ENCODE measurements at regions not wholly inside any gene's neighbourhood (a gene's known extent, or its start where the extent isn't known, plus 50 kb on each side); places are given as distances from the start of the nearest gene placed in this dataset.

GRCh38 chr13:111456452-111457230 is 136.2 kb downstream of the TEX29 start:
- no peak for FAIRE-seq

- FAIRE-seq, result no peak
Measured at GRCh38 chr13:111458001-111458531, 137.6 kb downstream of the TEX29 start.

DNA sequence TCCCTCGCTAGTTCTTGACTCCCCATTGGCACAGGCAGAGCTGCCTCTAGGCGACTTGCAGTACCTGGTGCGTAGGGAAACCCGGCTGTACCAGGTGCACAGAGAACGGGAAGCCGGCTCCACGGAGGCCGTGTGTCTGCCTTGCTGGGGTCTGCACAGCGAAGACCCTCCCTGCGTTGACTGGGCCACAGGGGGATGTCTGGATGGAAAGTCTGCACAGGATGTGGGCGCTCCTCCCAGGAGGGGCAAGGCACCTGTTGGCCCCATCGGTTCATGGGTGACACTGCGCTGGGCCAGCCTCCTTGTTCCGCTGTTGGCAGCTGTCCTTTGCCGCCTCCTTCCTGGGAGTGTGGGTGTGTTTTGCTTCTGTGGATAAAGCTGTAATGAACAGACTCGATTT is 138.3 kb downstream of the TEX29 start:
- FAIRE-seq, result no peak

- FAIRE-seq, result no peak
Measured at GRCh38 chr13:111459803-111460547, 139.5 kb downstream of the TEX29 start.

GRCh38 chr13:111460548-111461444 is 140.4 kb downstream of the TEX29 start:
- FAIRE-seq, result no peak

GRCh38 chr13:111461445-111462149 is 141.2 kb downstream of the TEX29 start:
- no peak for FAIRE-seq

GRCh38 chr13:111462221-111462764 is 141.9 kb downstream of the TEX29 start:
- no peak for FAIRE-seq

DNA sequence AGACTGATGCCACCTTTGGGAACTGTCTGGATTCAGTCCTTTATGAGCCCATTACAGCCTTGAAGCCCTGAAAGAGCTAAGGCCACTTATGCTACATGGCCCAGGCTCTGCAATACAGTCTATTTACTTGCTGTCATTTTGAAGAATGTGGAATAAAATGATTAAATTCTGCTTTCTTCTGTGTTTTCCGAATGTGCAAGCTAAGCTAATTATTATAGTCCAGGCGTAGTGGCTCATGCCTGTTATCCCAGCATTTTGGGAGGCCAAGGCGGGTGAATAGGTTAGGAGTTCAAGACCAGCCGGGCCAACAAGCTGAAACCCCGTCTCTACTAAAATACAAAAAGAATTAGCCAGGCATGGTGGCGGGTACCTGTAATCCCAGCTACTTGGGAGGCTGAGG is 142.5 kb downstream of the TEX29 start:
- FAIRE-seq, result no peak

GRCh38 chr13:111467111-111467890 is 146.9 kb downstream of the TEX29 start:
- FAIRE-seq, result no peak

DNA sequence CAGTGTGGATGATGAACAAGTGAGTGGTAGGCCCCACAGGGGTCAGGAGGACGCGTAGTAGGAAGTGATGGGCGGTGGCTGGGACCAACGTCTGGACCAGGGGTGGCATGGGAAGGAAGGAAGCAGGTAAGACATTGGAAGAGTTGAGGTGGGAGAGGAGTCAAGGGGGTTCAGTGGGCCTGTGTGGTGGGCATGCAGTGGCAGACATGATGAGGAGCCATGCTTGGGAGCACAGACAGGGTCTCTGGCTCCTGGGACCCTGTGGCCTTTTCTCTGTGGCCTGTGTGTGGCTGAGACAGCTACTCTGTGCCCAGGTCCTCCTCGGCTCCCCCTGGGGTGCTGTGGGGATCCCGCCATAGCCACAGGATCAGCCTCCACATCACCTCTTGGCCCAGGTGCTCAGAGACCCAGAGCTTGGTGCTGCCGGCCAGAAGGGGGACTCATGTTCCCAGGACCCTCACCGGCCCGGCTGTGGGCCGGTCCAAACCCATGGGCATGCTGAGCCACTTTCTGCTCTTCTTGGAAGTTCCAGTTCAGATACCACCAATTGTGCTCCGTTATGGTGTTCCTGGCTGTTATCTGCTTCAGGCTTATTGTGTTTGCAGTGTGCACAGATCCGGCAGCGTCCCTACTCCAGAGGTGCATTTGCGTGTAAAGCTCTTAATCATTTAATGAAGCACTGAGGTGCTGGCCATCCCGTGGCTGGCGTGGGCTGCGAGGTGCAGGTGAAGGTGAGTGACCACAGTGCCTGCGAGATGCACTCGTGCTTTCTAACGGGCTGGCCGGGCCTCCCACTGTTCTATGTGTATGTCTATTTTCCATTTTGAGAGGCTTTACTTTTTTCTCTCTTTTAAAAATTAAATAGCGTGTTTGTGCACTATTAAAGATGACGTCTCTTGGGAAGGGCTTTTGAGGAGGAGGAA is 147.9 kb downstream of the TEX29 start:
- FAIRE-seq, result no peak

GRCh38 chr13:111469450-111469849 is 149.0 kb downstream of the TEX29 start:
- no peak for FAIRE-seq

GRCh38 chr13:111469916-111470506 is 149.6 kb downstream of the TEX29 start:
- no peak for FAIRE-seq

- FAIRE-seq, result no peak
Measured at GRCh38 chr13:111470933-111471332, 150.5 kb downstream of the TEX29 start.

DNA sequence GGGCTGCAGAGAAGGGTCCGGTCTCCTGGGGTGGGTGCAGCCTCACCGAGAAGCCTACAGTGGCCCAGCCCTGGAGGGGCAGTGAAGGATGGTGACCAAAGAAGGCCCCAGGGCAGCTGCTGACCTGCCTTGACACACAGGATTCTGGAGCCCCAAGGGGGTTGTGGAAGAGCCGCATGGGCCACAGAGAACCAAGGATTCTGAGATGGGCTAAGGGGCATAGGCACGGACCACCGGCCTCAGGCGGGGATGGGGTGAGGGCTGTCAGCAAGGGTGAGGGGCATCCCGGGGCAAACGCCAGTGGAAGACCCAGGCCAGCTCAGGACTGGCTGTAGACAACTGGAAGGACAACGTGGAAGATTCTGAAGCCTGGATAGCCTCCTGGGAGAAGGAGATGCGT is 151.6 kb downstream of the TEX29 start:
- FAIRE-seq, result no peak

GRCh38 chr13:111472559-111473460 is 152.4 kb downstream of the TEX29 start:
- no peak for FAIRE-seq

DNA sequence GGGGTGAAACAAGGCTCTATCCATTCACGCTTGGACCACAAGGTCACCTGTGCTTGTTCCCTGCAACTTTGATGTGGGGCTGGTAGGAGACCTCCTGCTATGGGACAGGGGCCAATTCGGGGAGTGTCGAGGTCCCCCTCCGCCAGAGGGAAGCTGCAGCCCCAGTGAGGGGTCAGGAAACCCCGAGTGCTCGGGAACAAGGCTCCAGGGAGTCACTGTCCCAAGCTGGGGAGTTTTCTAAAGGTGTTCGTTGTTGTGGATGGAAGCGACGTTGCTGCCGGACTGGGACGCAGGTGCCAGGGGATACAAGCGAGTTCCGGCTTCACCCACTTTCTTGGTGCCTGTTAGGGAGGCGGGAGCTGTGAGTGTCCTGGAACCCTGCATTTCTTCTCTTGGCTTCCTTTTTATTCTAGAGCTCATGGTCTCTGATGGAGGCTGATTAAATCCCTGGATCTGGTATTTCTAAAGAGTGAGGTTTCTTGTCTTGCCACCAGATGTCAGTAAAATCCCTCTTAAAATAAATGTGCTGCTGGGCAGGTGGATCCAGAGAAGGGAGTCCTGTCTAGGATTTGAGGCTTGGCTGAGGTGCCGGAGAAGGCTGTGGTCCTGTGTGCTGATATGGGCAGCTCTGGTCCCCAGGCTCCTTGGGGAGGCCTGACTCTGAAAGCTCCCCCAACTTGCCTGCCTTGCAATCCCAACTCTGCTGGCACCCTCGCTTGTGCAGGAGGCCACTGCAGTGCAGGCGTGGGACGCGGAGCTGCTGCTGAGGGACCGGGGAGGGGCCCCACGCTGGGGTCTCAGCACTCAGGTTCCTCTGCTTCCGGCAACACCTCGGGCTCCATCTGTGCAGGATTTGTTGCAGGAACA is 153.9 kb downstream of the TEX29 start:
- peak; percentile 77 for FAIRE-seq

DNA sequence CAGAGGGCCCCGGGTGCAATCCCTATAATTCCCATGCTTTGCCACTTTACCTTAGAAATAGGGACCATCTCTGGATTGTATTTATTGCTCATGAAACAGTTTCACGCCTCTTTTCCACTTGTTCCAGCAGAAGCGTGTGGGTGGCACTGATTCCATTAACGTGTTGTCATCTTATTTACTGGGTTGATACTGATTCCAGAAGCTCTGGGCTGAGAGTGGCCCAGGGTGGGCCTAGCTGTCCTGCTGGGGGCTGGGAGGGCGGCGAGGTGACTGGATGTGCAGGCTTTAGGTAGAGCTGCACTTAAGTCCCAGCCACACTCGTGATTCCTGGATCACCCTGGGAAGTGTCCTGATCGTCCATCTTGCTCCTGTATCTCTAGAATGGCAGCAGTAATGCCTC is 155.0 kb downstream of the TEX29 start:
- FAIRE-seq, result no peak

DNA sequence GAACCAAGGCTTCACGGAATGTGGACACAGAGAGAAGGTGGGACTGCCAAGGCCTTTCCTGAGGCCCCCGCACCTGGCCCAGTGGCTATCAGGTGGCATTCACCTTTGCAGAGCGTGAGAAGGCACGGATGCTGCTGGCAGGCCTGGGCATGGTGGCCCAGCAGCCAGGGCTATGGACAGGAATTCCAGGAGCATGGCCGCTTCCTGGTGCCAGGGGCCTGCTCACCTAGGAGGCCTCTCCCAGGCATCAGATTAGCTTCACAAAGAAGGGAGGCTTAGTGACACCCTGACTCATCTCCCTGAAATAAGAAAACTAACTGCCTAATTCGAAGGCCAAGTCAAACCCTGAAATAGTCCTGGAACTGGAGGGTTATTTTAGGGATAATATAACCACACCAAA is 155.8 kb downstream of the TEX29 start:
- no peak for FAIRE-seq

All from A204.1 (cell line).